ENCODE measurements at regions not wholly inside any gene's neighbourhood (a gene's known extent, or its start where the extent isn't known, plus 50 kb on each side); places are given as distances from the start of the nearest gene placed in this dataset.

GRCh38 chr18:75545189-75545588, 117.7 kb upstream of the SMIM21 start:
- DNase-seq (ENCODE audit: extremely low spot score) = no peak
- no peak for TF ChIP-seq CTCF (IDR thresholded peaks at IDR 0.05; ENCODE audit: control extremely low read depth, extremely low read depth, low read depth, missing control alignments)
- ChIA-PET CTCF (interaction anchor here (1.3 kb wide), 1 partner anchor 14 kb away, joined by 3 read pairs; no protein-coding TSS in a partner anchor), POLR2A (no interaction called here)

- no peak for TF ChIP-seq CTCF (IDR thresholded peaks at IDR 0.05; ENCODE audit: control extremely low read depth, extremely low read depth, low read depth, missing control alignments)
- DNase-seq (ENCODE audit: extremely low spot score) = no peak
- ChIA-PET CTCF (interaction anchor here (1.3 kb wide), 1 partner anchor 13 kb away, joined by 3 read pairs; no protein-coding TSS in a partner anchor), POLR2A (no interaction called here)
Measured at GRCh38 chr18:75544496-75544895, 117.0 kb upstream of the SMIM21 start.

- TF ChIP-seq CTCF (IDR thresholded peaks at IDR 0.05; ENCODE audit: control extremely low read depth, extremely low read depth, low read depth, missing control alignments) = no peak
- ChIA-PET CTCF (interaction anchor here (1.3 kb wide), 1 partner anchor 12 kb away, joined by 3 read pairs; no protein-coding TSS in a partner anchor), POLR2A (no interaction called here)
- DNase-seq (ENCODE audit: extremely low spot score) = no peak
Measured at GRCh38 chr18:75544051-75544481, 116.6 kb upstream of the SMIM21 start.

- TF ChIP-seq CTCF (IDR thresholded peaks at IDR 0.05; ENCODE audit: control extremely low read depth, extremely low read depth, low read depth, missing control alignments) = no peak
- POLR2A ChIA-PET = no interaction called here
- DNase-seq (ENCODE audit: extremely low spot score) = no peak
- CTCF ChIA-PET = no interaction called here
Measured at GRCh38 chr18:75538727-75539126, 111.2 kb upstream of the SMIM21 start.

GRCh38 chr18:75533950-75534349, 106.4 kb upstream of the SMIM21 start:
- ChIA-PET POLR2A (no interaction called here), CTCF (no interaction called here)
- DNase-seq (ENCODE audit: extremely low spot score) = no peak
- TF ChIP-seq CTCF (IDR thresholded peaks at IDR 0.05; ENCODE audit: control extremely low read depth, extremely low read depth, low read depth, missing control alignments) = no peak

- TF ChIP-seq CTCF (IDR thresholded peaks at IDR 0.05; ENCODE audit: control extremely low read depth, extremely low read depth, low read depth, missing control alignments) = no peak
- no peak for DNase-seq (ENCODE audit: extremely low spot score)
- ChIA-PET POLR2A (no interaction called here), CTCF (no interaction called here)
Measured at GRCh38 chr18:75533209-75533608, 105.7 kb upstream of the SMIM21 start.
